ENCODE measurements at regions not wholly inside any gene's neighbourhood (a gene's known extent, or its start where the extent isn't known, plus 50 kb on each side); places are given as distances from the start of the nearest gene placed in this dataset.

DNA sequence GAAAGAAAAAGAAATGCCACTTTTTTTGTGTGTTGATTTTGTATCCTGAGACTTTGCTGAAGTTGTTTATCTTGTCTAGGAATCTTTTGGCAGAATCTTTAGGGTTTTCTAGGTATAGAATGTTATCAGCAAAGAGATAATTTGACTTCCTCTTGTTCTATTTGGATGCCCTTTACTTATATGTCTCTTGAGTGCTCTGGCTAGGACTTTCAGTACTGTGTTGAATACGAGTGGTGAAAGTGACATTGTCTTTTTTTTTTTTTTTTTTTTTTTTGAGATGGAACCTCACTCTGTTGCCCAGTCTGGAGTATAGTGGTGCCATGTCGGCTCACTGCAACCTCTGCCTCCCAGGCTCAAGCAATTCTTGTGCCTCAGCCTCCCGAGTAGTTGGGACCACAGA lies 64.7 kb upstream of the NPHP3 start (continued):
- TF ChIP-seq, protein P1, sequence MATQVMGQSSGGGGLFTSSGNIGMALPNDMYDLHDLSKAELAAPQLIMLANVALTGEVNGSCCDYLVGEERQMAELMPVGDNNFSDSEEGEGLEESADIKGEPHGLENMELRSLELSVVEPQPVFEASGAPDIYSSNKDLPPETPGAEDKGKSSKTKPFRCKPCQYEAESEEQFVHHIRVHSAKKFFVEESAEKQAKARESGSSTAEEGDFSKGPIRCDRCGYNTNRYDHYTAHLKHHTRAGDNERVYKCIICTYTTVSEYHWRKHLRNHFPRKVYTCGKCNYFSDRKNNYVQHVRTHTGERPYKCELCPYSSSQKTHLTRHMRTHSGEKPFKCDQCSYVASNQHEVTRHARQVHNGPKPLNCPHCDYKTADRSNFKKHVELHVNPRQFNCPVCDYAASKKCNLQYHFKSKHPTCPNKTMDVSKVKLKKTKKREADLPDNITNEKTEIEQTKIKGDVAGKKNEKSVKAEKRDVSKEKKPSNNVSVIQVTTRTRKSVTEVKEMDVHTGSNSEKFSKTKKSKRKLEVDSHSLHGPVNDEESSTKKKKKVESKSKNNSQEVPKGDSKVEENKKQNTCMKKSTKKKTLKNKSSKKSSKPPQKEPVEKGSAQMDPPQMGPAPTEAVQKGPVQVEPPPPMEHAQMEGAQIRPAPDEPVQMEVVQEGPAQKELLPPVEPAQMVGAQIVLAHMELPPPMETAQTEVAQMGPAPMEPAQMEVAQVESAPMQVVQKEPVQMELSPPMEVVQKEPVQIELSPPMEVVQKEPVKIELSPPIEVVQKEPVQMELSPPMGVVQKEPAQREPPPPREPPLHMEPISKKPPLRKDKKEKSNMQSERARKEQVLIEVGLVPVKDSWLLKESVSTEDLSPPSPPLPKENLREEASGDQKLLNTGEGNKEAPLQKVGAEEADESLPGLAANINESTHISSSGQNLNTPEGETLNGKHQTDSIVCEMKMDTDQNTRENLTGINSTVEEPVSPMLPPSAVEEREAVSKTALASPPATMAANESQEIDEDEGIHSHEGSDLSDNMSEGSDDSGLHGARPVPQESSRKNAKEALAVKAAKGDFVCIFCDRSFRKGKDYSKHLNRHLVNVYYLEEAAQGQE (IDR thresholded peaks at IDR 0.05; ENCODE audit: low read depth, low read length) = no peak
- no peak for TF ChIP-seq ELF1 (IDR thresholded peaks at IDR 0.05)
- TF ChIP-seq, protein P2, sequence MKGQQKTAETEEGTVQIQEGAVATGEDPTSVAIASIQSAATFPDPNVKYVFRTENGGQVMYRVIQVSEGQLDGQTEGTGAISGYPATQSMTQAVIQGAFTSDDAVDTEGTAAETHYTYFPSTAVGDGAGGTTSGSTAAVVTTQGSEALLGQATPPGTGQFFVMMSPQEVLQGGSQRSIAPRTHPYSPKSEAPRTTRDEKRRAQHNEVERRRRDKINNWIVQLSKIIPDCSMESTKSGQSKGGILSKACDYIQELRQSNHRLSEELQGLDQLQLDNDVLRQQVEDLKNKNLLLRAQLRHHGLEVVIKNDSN (IDR thresholded peaks at IDR 0.05; ENCODE audit: borderline replicate concordance, low read depth) = no peak

DNA sequence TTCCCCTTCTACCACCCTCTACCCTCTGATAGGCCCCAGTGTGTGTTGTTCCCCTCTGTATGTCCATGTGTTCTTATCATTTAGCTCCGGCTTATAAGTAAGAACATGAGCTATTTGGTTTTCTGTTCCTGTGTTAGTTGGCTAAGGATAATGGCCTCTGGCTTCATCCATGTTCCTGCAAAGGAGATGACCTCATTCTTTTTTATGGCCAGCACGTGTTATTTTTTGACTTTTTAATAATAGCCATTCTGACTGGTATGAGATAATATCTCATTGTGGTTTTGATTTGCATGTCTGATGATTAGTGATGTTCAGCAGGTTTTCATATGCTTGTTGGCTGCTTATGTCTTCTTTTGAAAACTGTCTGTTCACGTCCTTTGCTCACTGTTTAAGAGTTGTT lies 63.1 kb upstream of the NPHP3 start:
- no peak overlapping the region for H3K4me2 ChIP-seq
- H3K4me1 ChIP-seq (ENCODE audit: control insufficient read depth in 1 of 2, insufficient read depth in 2 of 2, low read depth in 1 of 2, low read length in 1 of 2) = peaks cover 2 to 9% of the 10 kb centered on the region in 2 experiments; a peak in 3 of 4 replicates
- no peak overlapping the region for H3K9ac ChIP-seq
- no peaks in the 10 kb centered on the region for H3K36me3 ChIP-seq (replicated peaks in 1 of 2; ENCODE audit: control insufficient read depth in 1 of 2, insufficient read depth in 2 of 2, low read length in 1 of 2)
- H3K79me2 ChIP-seq (ENCODE audit: insufficient read depth) = no peaks in the 10 kb centered on the region
- H2AFZ ChIP-seq (ENCODE audit: low read depth) = no peak overlapping the region
- no peaks in the 10 kb centered on the region for H4K20me1 ChIP-seq (ENCODE audit: insufficient read depth)
- H3K27me3 ChIP-seq (ENCODE audit: insufficient read depth) = no peaks in the 10 kb centered on the region
- no peak overlapping the region for H3K4me3 ChIP-seq (ENCODE audit: low read depth in 2 of 2, low read length in 1 of 2)
- peak overlapping the region in 1 of 2 experiments; percentile 51; a peak in 1 of 4 replicates for H3K27ac ChIP-seq (ENCODE audit: low read depth in 2 of 2, low read length in 1 of 2)
- 24% methylated on average over 3 of the region's 3 CpGs for WGBS (ENCODE audit: low lambda C conversion rate)
- H3K9me3 ChIP-seq = no peaks in the 10 kb centered on the region
- ChIA-PET CTCF (no interaction called here), POLR2A (no interaction called here)
- no peaks in the 10 kb centered on the region for H3F3A ChIP-seq (replicated peaks; ENCODE audit: insufficient read depth)
- H3K9me2 ChIP-seq = no peaks in the 10 kb centered on the region
- no peak for DNase-seq
- TF ChIP-seq RCOR1 (IDR thresholded peaks at IDR 0.05; ENCODE audit: low read length) = no peak
- no peak for TF ChIP-seq RXRA (IDR thresholded peaks at IDR 0.05; ENCODE audit: borderline replicate concordance, low read depth)
- TF ChIP-seq, protein P3, sequence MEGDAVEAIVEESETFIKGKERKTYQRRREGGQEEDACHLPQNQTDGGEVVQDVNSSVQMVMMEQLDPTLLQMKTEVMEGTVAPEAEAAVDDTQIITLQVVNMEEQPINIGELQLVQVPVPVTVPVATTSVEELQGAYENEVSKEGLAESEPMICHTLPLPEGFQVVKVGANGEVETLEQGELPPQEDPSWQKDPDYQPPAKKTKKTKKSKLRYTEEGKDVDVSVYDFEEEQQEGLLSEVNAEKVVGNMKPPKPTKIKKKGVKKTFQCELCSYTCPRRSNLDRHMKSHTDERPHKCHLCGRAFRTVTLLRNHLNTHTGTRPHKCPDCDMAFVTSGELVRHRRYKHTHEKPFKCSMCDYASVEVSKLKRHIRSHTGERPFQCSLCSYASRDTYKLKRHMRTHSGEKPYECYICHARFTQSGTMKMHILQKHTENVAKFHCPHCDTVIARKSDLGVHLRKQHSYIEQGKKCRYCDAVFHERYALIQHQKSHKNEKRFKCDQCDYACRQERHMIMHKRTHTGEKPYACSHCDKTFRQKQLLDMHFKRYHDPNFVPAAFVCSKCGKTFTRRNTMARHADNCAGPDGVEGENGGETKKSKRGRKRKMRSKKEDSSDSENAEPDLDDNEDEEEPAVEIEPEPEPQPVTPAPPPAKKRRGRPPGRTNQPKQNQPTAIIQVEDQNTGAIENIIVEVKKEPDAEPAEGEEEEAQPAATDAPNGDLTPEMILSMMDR (IDR thresholded peaks at IDR 0.05) = no peak
- no peak for TF ChIP-seq TAF1 (IDR thresholded peaks at IDR 0.05; ENCODE audit: borderline replicate concordance, low read depth, low read length)
- no peak for TF ChIP-seq YY1 (IDR thresholded peaks at IDR 0.05; ENCODE audit: low read depth)
- TF ChIP-seq FOXM1 (IDR thresholded peaks at IDR 0.05; ENCODE audit: low read depth) = no peak
- peak; percentile 86 for TF ChIP-seq TCF12 (IDR thresholded peaks at IDR 0.05)
- TF ChIP-seq, protein P2 (IDR thresholded peaks at IDR 0.05; ENCODE audit: borderline replicate concordance, low read depth) = no peak
- TF ChIP-seq SIN3A (IDR thresholded peaks at IDR 0.05; ENCODE audit: borderline replicate concordance, low read depth, low read length) = no peak
- no peak for TF ChIP-seq FOXJ3 (CRISPR knock-in tag; IDR thresholded peaks at IDR 0.05)
- TF ChIP-seq GATA2 (CRISPR knock-in tag; IDR thresholded peaks at IDR 0.05) = no peak
- TF ChIP-seq, protein P4, sequence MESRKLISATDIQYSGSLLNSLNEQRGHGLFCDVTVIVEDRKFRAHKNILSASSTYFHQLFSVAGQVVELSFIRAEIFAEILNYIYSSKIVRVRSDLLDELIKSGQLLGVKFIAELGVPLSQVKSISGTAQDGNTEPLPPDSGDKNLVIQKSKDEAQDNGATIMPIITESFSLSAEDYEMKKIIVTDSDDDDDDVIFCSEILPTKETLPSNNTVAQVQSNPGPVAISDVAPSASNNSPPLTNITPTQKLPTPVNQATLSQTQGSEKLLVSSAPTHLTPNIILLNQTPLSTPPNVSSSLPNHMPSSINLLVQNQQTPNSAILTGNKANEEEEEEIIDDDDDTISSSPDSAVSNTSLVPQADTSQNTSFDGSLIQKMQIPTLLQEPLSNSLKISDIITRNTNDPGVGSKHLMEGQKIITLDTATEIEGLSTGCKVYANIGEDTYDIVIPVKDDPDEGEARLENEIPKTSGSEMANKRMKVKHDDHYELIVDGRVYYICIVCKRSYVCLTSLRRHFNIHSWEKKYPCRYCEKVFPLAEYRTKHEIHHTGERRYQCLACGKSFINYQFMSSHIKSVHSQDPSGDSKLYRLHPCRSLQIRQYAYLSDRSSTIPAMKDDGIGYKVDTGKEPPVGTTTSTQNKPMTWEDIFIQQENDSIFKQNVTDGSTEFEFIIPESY (IDR thresholded peaks at IDR 0.05; ENCODE audit: borderline replicate concordance, low read depth) = no peak
- TF ChIP-seq, protein P1 (IDR thresholded peaks at IDR 0.05; ENCODE audit: low read depth, low read length) = no peak
- TF ChIP-seq, protein P5, sequence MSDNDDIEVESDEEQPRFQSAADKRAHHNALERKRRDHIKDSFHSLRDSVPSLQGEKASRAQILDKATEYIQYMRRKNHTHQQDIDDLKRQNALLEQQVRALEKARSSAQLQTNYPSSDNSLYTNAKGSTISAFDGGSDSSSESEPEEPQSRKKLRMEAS (IDR thresholded peaks at IDR 0.05; ENCODE audit: low read depth) = peak; percentile 51; the same call in 1 of the 2 replicates
- 0 out of 2 replicates have a peak, but pooled peaks have one; percentile 15 for TF ChIP-seq FOSL2 (IDR thresholded peaks at IDR 0.05; ENCODE audit: borderline replicate concordance, low read depth)
- no peak for TF ChIP-seq TEAD4 (IDR thresholded peaks at IDR 0.05; ENCODE audit: borderline replicate concordance, insufficient read depth)
- TF ChIP-seq NRF1 (IDR thresholded peaks at IDR 0.05; ENCODE audit: low read depth, low read length) = no peak
